GM19240 (cell line): ENCODE measurements at regions not wholly inside any gene's neighbourhood (a gene's known extent, or its start where the extent isn't known, plus 50 kb on each side); places are given as distances from the start of the nearest gene placed in this dataset.

Experiments
- DNase-seq: peaks from one replicate; pipeline ENCODE4 v3.0.0; 2011; ENCODE audit warnings: low spot score; ENCODE audit not compliant: insufficient read length

- DNase-seq: no peak
These were observed 123.6 kb upstream of the MID1 start for GRCh38 chrX:10744007-10744406.

GRCh38 chrX:10747975-10748374 is 127.6 kb upstream of the MID1 start:
- DNase-seq: no peak

- no peak for DNase-seq
These were observed 128.7 kb upstream of the MID1 start for GRCh38 chrX:10749113-10749512.

- no peak for DNase-seq
These were observed 130.2 kb upstream of the MID1 start for GRCh38 chrX:10750581-10750980.

- no peak for DNase-seq
These were observed 132.7 kb upstream of the MID1 start for GRCh38 chrX:10753116-10753515.

- no peak for DNase-seq
These were observed 134.1 kb upstream of the MID1 start for GRCh38 chrX:10754445-10754844.

GRCh38 chrX:10755439-10756334 is 135.3 kb upstream of the MID1 start:
- no peak for DNase-seq

GRCh38 chrX:10756441-10756840 is 136.1 kb upstream of the MID1 start:
- no peak for DNase-seq

GRCh38 chrX:10759141-10759799 is 138.9 kb upstream of the MID1 start:
- DNase-seq: no peak

- no peak for DNase-seq
These were observed 141.1 kb upstream of the MID1 start for GRCh38 chrX:10761447-10761846.

GRCh38 chrX:10769195-10769594 is 148.8 kb upstream of the MID1 start:
- DNase-seq: peak; percentile 14

GRCh38 chrX:10769696-10770619 is 149.6 kb upstream of the MID1 start:
- no peak for DNase-seq

GRCh38 chrX:10773318-10773717 is 152.9 kb upstream of the MID1 start:
- no peak for DNase-seq

GRCh38 chrX:10781847-10782530 is 161.6 kb upstream of the MID1 start:
- DNase-seq: no peak

GRCh38 chrX:10783451-10783995 is 163.1 kb upstream of the MID1 start:
- no peak for DNase-seq

GRCh38 chrX:10787264-10787663 is 166.9 kb upstream of the MID1 start:
- DNase-seq: no peak

- DNase-seq: no peak
These were observed 173.8 kb upstream of the MID1 start for GRCh38 chrX:10794203-10794630.

- DNase-seq: no peak
These were observed 175.3 kb upstream of the MID1 start for GRCh38 chrX:10795721-10796120.

- no peak for DNase-seq
These were observed 177.1 kb upstream of the MID1 start for GRCh38 chrX:10797466-10797865.

GRCh38 chrX:10798041-10798440 is 177.7 kb upstream of the MID1 start:
- DNase-seq: no peak

- no peak for DNase-seq
These were observed 180.4 kb upstream of the MID1 start for GRCh38 chrX:10800796-10801195.
